ENCODE measurements at regions not wholly inside any gene's neighbourhood (a gene's known extent, or its start where the extent isn't known, plus 50 kb on each side); places are given as distances from the start of the nearest gene placed in this dataset.
A peak's percentile ranks its signal among the peaks of the same experiment; 100 is the strongest.

- TF ChIP-seq ZZZ3 (CRISPR knock-in tag; IDR thresholded peaks at IDR 0.05; ENCODE audit: borderline replicate concordance) (no peak), ASH2L (IDR thresholded peaks at IDR 0.05; ENCODE audit: insufficient read length, low read depth, low read length) (no peak)
Measured at GRCh38 chr5:153236319-153236718, 254.2 kb upstream of the GRIA1 start (continued).

DNA sequence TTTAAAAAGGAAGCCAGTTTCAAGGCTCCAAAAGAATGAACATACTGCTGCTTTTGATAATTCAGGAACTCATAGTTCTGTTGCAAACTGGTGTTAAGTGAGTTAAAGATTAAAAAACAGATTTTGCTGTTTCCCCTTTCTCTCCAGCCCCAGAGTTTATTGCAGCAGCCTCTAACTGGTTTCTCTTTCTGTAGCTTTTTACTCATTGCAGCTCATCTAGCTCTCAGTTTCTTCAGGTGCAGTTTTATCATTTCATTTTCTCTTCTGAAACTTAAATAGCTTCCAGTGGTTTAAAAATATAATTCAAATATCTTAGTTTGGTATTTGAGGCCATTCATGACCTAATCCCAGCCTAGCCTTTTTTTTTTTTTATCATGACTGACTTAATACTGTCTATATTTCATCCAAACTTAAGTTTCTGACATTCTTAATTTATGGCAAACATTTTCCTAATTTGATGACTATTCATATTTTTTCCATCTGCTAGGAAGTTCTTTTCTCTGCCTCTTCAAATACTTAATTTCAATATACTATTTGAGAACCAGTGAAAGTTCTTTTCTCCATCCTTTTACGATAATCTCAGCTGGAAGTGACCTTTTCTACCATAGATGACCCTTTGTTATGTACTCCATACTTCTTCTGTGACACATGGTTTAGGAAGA, 252.7 kb upstream of the GRIA1 start:
- Histone ChIP-seq H4K20me1 (ENCODE audit: insufficient read depth, low read length) (no peaks in the 10 kb centered on the region), H3K4me2 (ENCODE audit: low read depth, low read length) (no peak overlapping the region), H3K4me1 (ENCODE audit: insufficient read depth, low read length) (no peaks in the 10 kb centered on the region), H2AFZ (ENCODE audit: low read length) (no peak overlapping the region), H3K27ac (ENCODE audit: extremely low read length, insufficient read depth, low read length) (no peak overlapping the region), H3K9me3 (ENCODE audit: low read length) (peaks cover 96% of the 10 kb centered on the region), H3K36me3 (replicated peaks in 1 of 2; ENCODE audit: control insufficient read depth in 1 of 2, insufficient read depth in 2 of 2, low read length in 2 of 2) (no peaks in the 10 kb centered on the region), H3K27me3 (ENCODE audit: control insufficient read depth in 1 of 2, insufficient read depth in 2 of 2, low read length in 2 of 2) (no peaks in the 10 kb centered on the region), H3K79me2 (ENCODE audit: insufficient read depth, low read length) (no peaks in the 10 kb centered on the region), H3K9ac (ENCODE audit: insufficient read depth, low read depth, low read length) (no peak overlapping the region), H3K4me3 (replicated peaks in 1 of 3; ENCODE audit: insufficient read depth in 1 of 3, low read depth in 2 of 3, low read length in 3 of 3) (no peak overlapping the region)
- POLR2A ChIA-PET: no interaction called here
- TF ChIP-seq TBX3 (IDR thresholded peaks at IDR 0.05; ENCODE audit: borderline replicate concordance): no peak
- TF ChIP-seq MAFF (IDR thresholded peaks at IDR 0.05; ENCODE audit: low read depth, low read length): peak; percentile 52
- peak in 1 of 2 experiments; percentile 61; a peak in 3 of 4 replicates for TF ChIP-seq MAFK (conservative IDR thresholded peaks at IDR 0.05 in 1 of 2, IDR thresholded peaks at IDR 0.05 in 1 of 2; ENCODE audit: low read length in 2 of 2)
- intact Hi-C loops (cut with micrococcal nuclease; ENCODE audit: unreplicated experiment) (no loop called here), in situ Hi-C loops (cut with HindIII; ENCODE audit: extremely low pct_ligation_motif_present, low pct_unique_long_range_greater_than_20kb) (no loop called here)
- no peak for DNase-seq (ENCODE audit: low spot score)
- no TSS peak for BruUV-seq (replicated peaks)
- no peak for FAIRE-seq
- CTCF ChIA-PET (ENCODE audit: low intra/inter-chr PET ratio, low total read pairs): no interaction called here
- WGBS (ENCODE audit: low lambda C conversion rate): 0% methylated on average over 1 of the region's 1 CpG
- no peak for ATAC-seq

GRCh38 chr5:153257381-153257780, 233.1 kb upstream of the GRIA1 start:
- no peak overlapping the region for H3K9ac ChIP-seq (ENCODE audit: insufficient read depth, low read depth, low read length)
- no peaks in the 10 kb centered on the region for H3K4me1 ChIP-seq (ENCODE audit: insufficient read depth, low read length)
- peaks cover 81% of the 10 kb centered on the region for H3K9me3 ChIP-seq (ENCODE audit: low read length)
- no peaks in the 10 kb centered on the region for H3K27me3 ChIP-seq (ENCODE audit: control insufficient read depth in 1 of 2, insufficient read depth in 2 of 2, low read length in 2 of 2)
- H3K79me2 ChIP-seq (ENCODE audit: insufficient read depth, low read length): no peaks in the 10 kb centered on the region
- POLR2A ChIA-PET: no interaction called here
- no peak for FAIRE-seq
- H3K27ac ChIP-seq (ENCODE audit: extremely low read length, insufficient read depth, low read length): no peak overlapping the region
- DNase-seq (ENCODE audit: low spot score): no peak
- no peak overlapping the region for H3K4me3 ChIP-seq (replicated peaks in 1 of 3; ENCODE audit: insufficient read depth in 1 of 3, low read depth in 2 of 3, low read length in 3 of 3)
- in situ Hi-C loops (cut with HindIII; ENCODE audit: extremely low pct_ligation_motif_present, low pct_unique_long_range_greater_than_20kb) (no loop called here), intact Hi-C loops (cut with micrococcal nuclease; ENCODE audit: unreplicated experiment) (no loop called here)
- H2AFZ ChIP-seq (ENCODE audit: low read length): no peak overlapping the region
- no peak for ATAC-seq
- H3K4me2 ChIP-seq (ENCODE audit: low read depth, low read length): no peak overlapping the region
- TF ChIP-seq ATF3 (CRISPR knock-in tag; IDR thresholded peaks at IDR 0.05) (no peak), ZNF121 (CRISPR knock-in tag; IDR thresholded peaks at IDR 0.05) (no peak), MED1 (CRISPR knock-in tag; IDR thresholded peaks at IDR 0.05) (no peak), GZF1 (CRISPR knock-in tag; IDR thresholded peaks at IDR 0.05) (no peak), FOSL1 (CRISPR knock-in tag; IDR thresholded peaks at IDR 0.05; ENCODE audit: borderline replicate concordance) (no peak)
- CTCF ChIA-PET (ENCODE audit: low intra/inter-chr PET ratio, low total read pairs): no interaction called here
- no TSS peak for BruUV-seq (replicated peaks)
- no peaks in the 10 kb centered on the region for H4K20me1 ChIP-seq (ENCODE audit: insufficient read depth, low read length)
- no peaks in the 10 kb centered on the region for H3K36me3 ChIP-seq (replicated peaks in 1 of 2; ENCODE audit: control insufficient read depth in 1 of 2, insufficient read depth in 2 of 2, low read length in 2 of 2)
